Prostate gland (tissue), 2 donors: ENCODE measurements at regions not wholly inside any gene's neighbourhood (a gene's known extent, or its start where the extent isn't known, plus 50 kb on each side); places are given as distances from the start of the nearest gene placed in this dataset.

Experiments
- CTCF ChIP-seq, 4 experiments: fragments of 200-600 bp in 2 of 4; fragments of 450-650 bp in 2 of 4; sonication (generic) in 2 of 4; IDR thresholded peaks; 1 replicate in 3 of 4; 2 replicates in 1 of 4; pipeline ENCODE4 v1.5.1; 2016 to 2019; ENCODE audit warnings: antibody characterized with exemption in 4 of 4, mild to moderate bottlenecking in 2 of 4, moderate library complexity in 2 of 4
- POLR2AphosphoS5 ChIP-seq: sonication (generic); formaldehyde crosslinking; IDR thresholded peaks from one replicate; pipeline ENCODE4 v1.6.1; 2017; ENCODE audit warnings: antibody characterized with exemption

GRCh38 chr5:168224085-168224484, 67.4 kb upstream of the WWC1 start:
- no peak for TF ChIP-seq POLR2AphosphoS5
- TF ChIP-seq CTCF (IDR thresholded peaks at IDR 0.05), result no peak
